Naive thymus-derived CD4-positive, alpha-beta T cell (primary cell): ENCODE measurements at regions not wholly inside any gene's neighbourhood (a gene's known extent, or its start where the extent isn't known, plus 50 kb on each side); places are given as distances from the start of the nearest gene placed in this dataset.

Source experiments
- ATAC-seq: fragments of 150-1000 bp; cut with Tn5 transposase; 2 replicates; pipeline ENCODE4 v1.10.0; 2021; ENCODE audit warnings: mild to moderate bottlenecking, moderate library complexity
- CTCF ChIA-PET: fragments of 350-600 bp; sonication (Branson Sonifier 250); formaldehyde crosslinking; loops from one replicate; lab custom pipeline; 2021; ENCODE audit warnings: antibody characterized with exemption; lab: Charles Lee
- POLR2A ChIA-PET: fragments of 350-600 bp; sonication (Branson Sonifier 250); formaldehyde crosslinking; loops from one replicate; lab custom pipeline; 2021; ENCODE audit warnings: antibody characterized with exemption, inconsistent platforms; lab: Charles Lee
- DNase-seq, 9 donors: peaks; one replicate each; pipeline versions ENCODE4 v3.0.0 to v3.0.0-alpha.2; 2020 to 2022; ENCODE audit warnings: mixed read lengths in 1 of 9
- H3K27ac ChIP-seq: one replicate; pipeline ENCODE4 v1.7.0; 2013; ENCODE audit warnings: mild to moderate bottlenecking, low read depth, low read length, moderate library complexity
- H3K27me3 ChIP-seq, 2 donors: one replicate each; pipeline ENCODE4 v1.7.0; 2013; ENCODE audit warnings: low read length in 2 of 2, mild to moderate bottlenecking in 2 of 2, moderate library complexity in 2 of 2; ENCODE audit not compliant: control insufficient read depth in 2 of 2, insufficient read depth in 2 of 2
- H3K36me3 ChIP-seq, 3 experiments: 1 replicate in 2 of 3; 2 replicates in 1 of 3; pipeline ENCODE4 v1.7.0; 2013; ENCODE audit warnings: low read length in 3 of 3, mild to moderate bottlenecking in 3 of 3, moderate library complexity in 1 of 3; ENCODE audit not compliant: insufficient read depth in 3 of 3, control insufficient read depth in 2 of 3
- H3K4me1 ChIP-seq, 2 donors: one replicate each; pipeline ENCODE4 v1.7.0; 2013; ENCODE audit warnings: low read length in 2 of 2, mild to moderate bottlenecking in 2 of 2, moderate library complexity in 1 of 2; ENCODE audit not compliant: control insufficient read depth in 2 of 2, insufficient read depth in 2 of 2
- H3K4me3 ChIP-seq: 2 replicates; pipeline ENCODE4 v1.7.0; 2013; ENCODE audit warnings: mild to moderate bottlenecking, low read length
- H3K9me3 ChIP-seq, 3 experiments: 1 replicate in 2 of 3; 2 replicates in 1 of 3; pipeline ENCODE4 v1.7.0; 2013; ENCODE audit warnings: low read length in 3 of 3; ENCODE audit not compliant: control insufficient read depth in 2 of 3
- H3K27ac Mint-ChIP-seq, 9 donors: one replicate each; pipeline ENCODE4 v1.8.0; 2020 to 2022; ENCODE audit warnings: mixed read lengths in 9 of 9, mild to moderate bottlenecking in 8 of 9, moderate library complexity in 5 of 9, inconsistent platforms in 2 of 9
- H3K27me3 Mint-ChIP-seq, 5 donors: one replicate each; pipeline ENCODE4 v1.8.0; 2021 to 2022; ENCODE audit warnings: mixed read lengths in 5 of 5, mild to moderate bottlenecking in 1 of 5
- H3K36me3 Mint-ChIP-seq, 5 donors: one replicate each; pipeline ENCODE4 v1.8.0; 2020 to 2022; ENCODE audit warnings: mixed read lengths in 5 of 5, mild to moderate bottlenecking in 3 of 5, inconsistent platforms in 1 of 5
- H3K4me1 Mint-ChIP-seq, 7 donors: one replicate each; pipeline ENCODE4 v1.8.0; 2020 to 2022; ENCODE audit warnings: mixed read lengths in 7 of 7, mild to moderate bottlenecking in 3 of 7, inconsistent platforms in 1 of 7
- H3K4me3 Mint-ChIP-seq, 10 donors: one replicate each; pipeline ENCODE4 v1.8.0; 2020 to 2022; ENCODE audit warnings: mild to moderate bottlenecking in 10 of 10, mixed read lengths in 10 of 10, moderate library complexity in 6 of 10, inconsistent platforms in 2 of 10
- H3K9me3 Mint-ChIP-seq, 11 donors: one replicate each; pipeline ENCODE4 v1.8.0; 2020 to 2022; ENCODE audit warnings: mixed read lengths in 11 of 11, mild to moderate bottlenecking in 4 of 11, inconsistent platforms in 1 of 11, moderate library complexity in 1 of 11
- intact Hi-C, 2 donors: fragments of 100-400 bp; cut with micrococcal nuclease; formaldehyde crosslinking; loops; one replicate each; pipeline ENCODE4 v1.15.1; 2023

DNA sequence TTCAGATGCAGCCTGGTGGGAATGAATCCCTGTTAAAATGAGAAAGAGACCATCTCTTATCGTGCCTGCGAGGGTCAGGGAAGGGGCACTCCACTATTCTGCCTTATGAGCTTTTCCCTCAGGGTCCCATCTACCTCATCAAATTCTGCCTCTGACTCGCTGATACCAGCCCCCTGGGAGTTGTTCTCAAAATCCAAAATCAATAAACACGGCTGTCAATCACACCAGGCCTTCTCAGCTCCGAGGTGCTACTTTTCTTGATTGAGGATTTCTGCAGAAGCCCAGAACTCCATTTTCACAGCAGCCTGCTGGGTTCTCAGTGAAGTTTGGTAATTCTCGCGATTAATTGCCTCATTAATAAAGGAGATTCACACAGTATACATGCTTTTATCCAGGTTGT, 312.6 kb downstream of the STIM2 start:
- POLR2A ChIA-PET = no interaction called here
- H3K27me3 ChIP-seq = no peaks in the 10 kb centered on the region
- H3K27ac ChIP-seq = no peak overlapping the region
- Mint-ChIP-seq H3K4me3 (no peak overlapping the region), H3K27ac (no peak overlapping the region), H3K27me3 (peaks cover 0 to 3% (median 0%) of the 10 kb centered on the region in 5 donors), H3K9me3 (peaks cover 0 to 18% (median 7%) of the 10 kb centered on the region in 11 donors), H3K4me1 (peaks cover 0 to 1% (median 0%) of the 10 kb centered on the region in 7 donors), H3K36me3 (no peaks in the 10 kb centered on the region)
- CTCF ChIA-PET = no interaction called here
- no peaks in the 10 kb centered on the region for H3K36me3 ChIP-seq
- H3K4me3 ChIP-seq = no peak overlapping the region
- no peak for DNase-seq
- intact Hi-C loops = no loop called here
- ATAC-seq = no peak
- H3K4me1 ChIP-seq = no peaks in the 10 kb centered on the region
- no peaks in the 10 kb centered on the region for H3K9me3 ChIP-seq

DNA sequence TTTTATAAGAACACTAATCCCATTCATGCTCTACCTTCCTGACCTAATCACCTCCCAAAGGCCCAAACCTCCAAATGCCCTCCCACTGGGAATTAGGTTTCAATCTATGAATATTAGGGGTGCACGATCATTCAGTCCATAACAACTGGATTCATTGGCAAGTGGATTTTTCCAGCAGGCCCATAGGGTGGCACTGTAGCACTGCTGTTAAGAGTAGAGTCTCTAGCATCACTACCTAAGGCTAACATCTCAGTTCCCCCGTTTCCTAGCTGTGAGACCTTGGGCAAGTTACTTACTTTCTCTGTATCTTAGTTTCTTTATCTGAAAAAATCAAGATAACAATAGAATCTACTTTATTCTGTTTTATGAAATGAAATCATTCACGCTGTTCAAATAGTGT, 315.8 kb downstream of the STIM2 start:
- intact Hi-C loops = no loop called here
- Histone ChIP-seq H3K36me3 (no peaks in the 10 kb centered on the region), H3K27ac (no peak overlapping the region), H3K9me3 (no peaks in the 10 kb centered on the region), H3K4me3 (no peak overlapping the region), H3K4me1 (no peaks in the 10 kb centered on the region), H3K27me3 (no peaks in the 10 kb centered on the region)
- H3K27me3 Mint-ChIP-seq = peaks cover 0 to 7% (median 0%) of the 10 kb centered on the region in 5 donors
- ATAC-seq = no peak
- H3K36me3 Mint-ChIP-seq = no peaks in the 10 kb centered on the region
- H3K4me1 Mint-ChIP-seq = peaks cover 0 to 1% (median 0%) of the 10 kb centered on the region in 7 donors
- CTCF ChIA-PET = no interaction called here
- no peak overlapping the region for H3K27ac Mint-ChIP-seq
- no peak for DNase-seq
- POLR2A ChIA-PET = no interaction called here
- no peak overlapping the region for H3K4me3 Mint-ChIP-seq
- peaks cover 0 to 13% (median 3%) of the 10 kb centered on the region in 11 donors for H3K9me3 Mint-ChIP-seq

DNA sequence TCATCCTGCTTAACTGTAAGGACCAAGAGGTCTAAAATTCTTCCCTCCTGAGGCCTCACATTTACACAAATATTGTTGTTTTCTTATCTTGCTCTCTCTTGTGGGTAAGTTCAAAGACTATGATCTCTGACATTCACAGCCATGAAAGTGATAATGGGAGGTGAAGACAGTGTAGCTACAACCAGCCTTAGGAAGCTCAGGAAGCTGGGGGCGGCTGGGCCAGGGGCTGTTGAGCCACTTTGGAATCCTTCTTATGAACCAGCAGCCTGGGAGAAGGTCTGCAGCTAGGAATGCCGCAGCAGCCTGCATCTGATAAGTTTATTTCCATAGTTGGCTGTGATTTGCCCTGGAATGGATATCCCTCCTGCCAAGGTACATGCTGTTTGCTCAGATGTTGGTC, 316.2 kb downstream of the STIM2 start:
- H3K36me3 Mint-ChIP-seq = no peaks in the 10 kb centered on the region
- H3K27ac Mint-ChIP-seq = no peak overlapping the region
- peaks cover 0 to 1% (median 0%) of the 10 kb centered on the region in 7 donors for H3K4me1 Mint-ChIP-seq
- Histone ChIP-seq H3K36me3 (no peaks in the 10 kb centered on the region), H3K4me1 (no peaks in the 10 kb centered on the region), H3K9me3 (no peaks in the 10 kb centered on the region), H3K27me3 (no peaks in the 10 kb centered on the region), H3K4me3 (no peak overlapping the region), H3K27ac (no peak overlapping the region)
- POLR2A ChIA-PET = no interaction called here
- CTCF ChIA-PET = no interaction called here
- H3K4me3 Mint-ChIP-seq = no peak overlapping the region
- intact Hi-C loops = no loop called here
- peaks cover 0 to 10% (median 2%) of the 10 kb centered on the region in 11 donors for H3K9me3 Mint-ChIP-seq
- no peak for DNase-seq
- no peak for ATAC-seq
- peaks cover 0 to 7% (median 0%) of the 10 kb centered on the region in 5 donors for H3K27me3 Mint-ChIP-seq

DNA sequence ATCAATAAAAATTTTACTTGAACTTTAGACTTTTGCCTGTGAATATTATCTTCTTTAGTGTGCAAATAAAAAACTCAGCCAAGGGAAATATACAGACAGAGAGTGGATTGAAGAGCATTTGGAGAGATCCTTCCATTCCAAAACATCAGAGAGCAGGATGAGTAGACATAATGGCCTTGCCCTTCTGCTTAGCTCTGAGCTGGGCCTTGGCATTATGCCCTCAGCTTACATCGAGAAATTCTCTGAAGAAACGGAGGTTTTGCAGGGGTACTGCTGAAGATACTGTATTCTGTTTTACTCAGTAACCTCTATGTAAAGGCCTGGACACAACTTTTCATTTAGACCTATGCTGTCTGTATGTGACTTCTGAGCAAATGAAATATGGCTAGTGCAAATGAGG, 317.4 kb downstream of the STIM2 start:
- Mint-ChIP-seq H3K36me3 (no peaks in the 10 kb centered on the region), H3K27me3 (peaks cover 0 to 15% (median 0%) of the 10 kb centered on the region in 5 donors), H3K4me3 (no peak overlapping the region), H3K27ac (no peak overlapping the region), H3K9me3 (peaks cover 0 to 10% (median 2%) of the 10 kb centered on the region in 11 donors), H3K4me1 (peaks cover 0 to 1% (median 0%) of the 10 kb centered on the region in 7 donors)
- POLR2A ChIA-PET = no interaction called here
- Histone ChIP-seq H3K9me3 (no peaks in the 10 kb centered on the region), H3K4me1 (no peaks in the 10 kb centered on the region), H3K4me3 (no peak overlapping the region), H3K27ac (no peak overlapping the region), H3K36me3 (no peaks in the 10 kb centered on the region), H3K27me3 (no peaks in the 10 kb centered on the region)
- CTCF ChIA-PET = no interaction called here
- ATAC-seq (no peak), DNase-seq (no peak)
- intact Hi-C loops = no loop called here

GRCh38 chr4:27181693-27182092, 321.1 kb downstream of the STIM2 start:
- no peaks in the 10 kb centered on the region for H3K4me1 Mint-ChIP-seq
- ATAC-seq = no peak
- H3K36me3 Mint-ChIP-seq = no peaks in the 10 kb centered on the region

DNA sequence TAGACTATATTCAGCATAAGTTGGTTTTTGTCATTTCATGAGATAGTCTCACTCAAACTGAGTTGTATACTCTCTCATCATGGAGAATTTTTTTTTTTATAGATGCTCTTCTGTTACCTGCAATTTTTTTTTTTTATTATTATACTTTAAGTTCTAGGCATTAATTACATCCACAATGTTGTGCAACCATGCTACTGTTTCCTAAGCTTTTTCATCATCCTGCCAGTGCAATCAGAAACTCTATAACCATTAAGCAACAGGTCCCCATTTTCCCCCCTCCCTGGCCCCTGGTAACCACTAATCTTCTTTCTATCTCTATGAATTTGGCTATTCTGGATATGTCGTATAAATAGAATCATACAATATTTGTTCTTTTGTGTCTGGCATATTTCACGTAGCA, 321.6 kb downstream of the STIM2 start:
- ATAC-seq = no peak
- H3K27me3 Mint-ChIP-seq = peaks cover 0 to 15% (median 0%) of the 10 kb centered on the region in 5 donors
- POLR2A ChIA-PET = no interaction called here

More at GRCh38 chr4:27181693-27182092, 321.1 kb downstream of the STIM2 start:
- ChIA-PET CTCF (no interaction called here), POLR2A (no interaction called here)
- DNase-seq = no peak
- intact Hi-C loops = no loop called here
- Mint-ChIP-seq H3K4me3 (no peak overlapping the region), H3K27ac (no peak overlapping the region), H3K9me3 (peaks cover 0 to 5% (median 0%) of the 10 kb centered on the region in 11 donors), H3K27me3 (peaks cover 0 to 15% (median 0%) of the 10 kb centered on the region in 5 donors)
- no peaks in the 10 kb centered on the region for H3K4me1 ChIP-seq
- H3K36me3 ChIP-seq = no peaks in the 10 kb centered on the region
- H3K4me3 ChIP-seq = no peak overlapping the region
- no peak overlapping the region for H3K27ac ChIP-seq
- H3K27me3 ChIP-seq = no peaks in the 10 kb centered on the region
- H3K9me3 ChIP-seq = no peaks in the 10 kb centered on the region

GRCh38 chr4:27184508-27185155, 324.0 kb downstream of the STIM2 start:
- no peak overlapping the region for H3K27ac Mint-ChIP-seq
- ChIA-PET POLR2A (no interaction called here), CTCF (no interaction called here)

More for the DNA sequence above, 321.6 kb downstream of the STIM2 start:
- CTCF ChIA-PET = no interaction called here
- Histone ChIP-seq H3K4me1 (no peaks in the 10 kb centered on the region), H3K4me3 (no peak overlapping the region), H3K9me3 (no peaks in the 10 kb centered on the region), H3K27ac (no peak overlapping the region), H3K27me3 (no peaks in the 10 kb centered on the region), H3K36me3 (no peaks in the 10 kb centered on the region)
- Mint-ChIP-seq H3K36me3 (no peaks in the 10 kb centered on the region), H3K27ac (no peak overlapping the region), H3K4me1 (no peaks in the 10 kb centered on the region), H3K4me3 (no peak overlapping the region), H3K9me3 (peaks cover 0 to 5% (median 0%) of the 10 kb centered on the region in 11 donors)
- no peak for DNase-seq
- intact Hi-C loops = no loop called here

More at GRCh38 chr4:27184508-27185155, 324.0 kb downstream of the STIM2 start:
- Histone ChIP-seq H3K27ac (no peak overlapping the region), H3K4me1 (no peaks in the 10 kb centered on the region), H3K9me3 (no peaks in the 10 kb centered on the region), H3K36me3 (no peaks in the 10 kb centered on the region), H3K4me3 (no peak overlapping the region), H3K27me3 (no peaks in the 10 kb centered on the region)
- H3K27me3 Mint-ChIP-seq = peaks cover 0 to 11% (median 3%) of the 10 kb centered on the region in 5 donors
- H3K4me3 Mint-ChIP-seq = no peak overlapping the region
- intact Hi-C loops = no loop called here
- H3K9me3 Mint-ChIP-seq = peaks cover 0 to 5% (median 0%) of the 10 kb centered on the region in 11 donors
- H3K4me1 Mint-ChIP-seq = no peaks in the 10 kb centered on the region
- DNase-seq (no peak), ATAC-seq (no peak)
- H3K36me3 Mint-ChIP-seq = no peaks in the 10 kb centered on the region
